WTC11 (cell line): ENCODE measurements at regions not wholly inside any gene's neighbourhood (a gene's known extent, or its start where the extent isn't known, plus 50 kb on each side); places are given as distances from the start of the nearest gene placed in this dataset.

ENCODE experiments used
- CTCF ChIP-seq: fragments of 200-600 bp; IDR thresholded peaks from 2 replicates; pipeline ENCODE4 v1.8.0; 2022; ENCODE audit warnings: antibody characterized with exemption
- E2F1 ChIP-seq: sonication (generic); formaldehyde crosslinking; IDR thresholded peaks from 2 replicates; pipeline ENCODE4 v1.8.0; 2022; ENCODE audit warnings: mild to moderate bottlenecking, missing genetic modification reagents
- NFE2L1 ChIP-seq: sonication (generic); formaldehyde crosslinking; IDR thresholded peaks from 2 replicates; pipeline ENCODE4 v1.8.1; 2023; ENCODE audit warnings: missing genetic modification reagents
- ZNF138 ChIP-seq: sonication (generic); formaldehyde crosslinking; conservative IDR thresholded peaks from 2 replicates; pipeline ENCODE4 v1.8.1; 2022; ENCODE audit warnings: mild to moderate bottlenecking, moderate library complexity, missing genetic modification reagents
- ZNF232 ChIP-seq: sonication (generic); formaldehyde crosslinking; IDR thresholded peaks from 2 replicates; pipeline ENCODE4 v1.8.0; 2022; ENCODE audit warnings: mild to moderate bottlenecking, missing genetic modification reagents
- TF ChIP-seq, protein P1 (sequence below): sonication (generic); formaldehyde crosslinking; conservative IDR thresholded peaks from 2 replicates; pipeline ENCODE4 v1.8.1; 2022; ENCODE audit warnings: mild to moderate bottlenecking, missing genetic modification reagents

- TF ChIP-seq CTCF (peak; percentile 56), ZNF138 (CRISPR knock-in tag) (no peak), ZNF232 (CRISPR knock-in tag) (no peak), NFE2L1 (CRISPR knock-in tag) (no peak), E2F1 (CRISPR knock-in tag) (no peak)
- TF ChIP-seq, protein P1, sequence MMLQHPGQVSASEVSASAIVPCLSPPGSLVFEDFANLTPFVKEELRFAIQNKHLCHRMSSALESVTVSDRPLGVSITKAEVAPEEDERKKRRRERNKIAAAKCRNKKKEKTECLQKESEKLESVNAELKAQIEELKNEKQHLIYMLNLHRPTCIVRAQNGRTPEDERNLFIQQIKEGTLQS (CRISPR knock-in tag), result no peak
Observed at GRCh38 chr1:95309031-95309471, 75.0 kb downstream of the RWDD3 start.
